NOMO-1 (cell line): ENCODE measurements at regions not wholly inside any gene's neighbourhood (a gene's known extent, or its start where the extent isn't known, plus 50 kb on each side); places are given as distances from the start of the nearest gene placed in this dataset.
"Not testable (repeated sequence)": the region's sequence is repeated elsewhere in the genome, so short reads cannot be mapped to it uniquely, and the experiment has no call there.

ENCODE experiments used
- DNase-seq, 2 experiments: peaks; one replicate each; lab custom pipeline; 2025; ENCODE audit not compliant: unreplicated experiment in 2 of 2; lab: John Stamatoyannopoulos, UW

DNA sequence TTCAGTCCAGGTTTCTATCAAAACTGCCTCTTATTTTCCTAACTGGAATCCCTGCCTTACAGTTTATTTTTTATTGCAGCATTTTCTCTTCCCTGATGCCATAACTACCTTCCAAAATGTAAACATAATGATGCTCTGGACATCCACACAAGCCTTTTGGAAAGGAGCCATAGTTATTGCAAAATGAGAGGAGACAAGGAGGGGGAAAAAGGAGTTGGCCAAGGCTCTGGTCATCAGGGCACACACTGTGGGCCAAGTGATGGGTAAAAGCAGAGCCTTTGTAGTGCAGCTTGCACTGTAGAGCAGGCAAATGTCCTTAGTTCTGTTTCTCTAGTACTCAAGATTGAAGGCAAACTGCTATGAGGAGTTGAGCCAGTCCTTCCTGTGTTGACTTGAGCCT, 289.3 kb upstream of the MTPN start:
- no peak for DNase-seq

DNA sequence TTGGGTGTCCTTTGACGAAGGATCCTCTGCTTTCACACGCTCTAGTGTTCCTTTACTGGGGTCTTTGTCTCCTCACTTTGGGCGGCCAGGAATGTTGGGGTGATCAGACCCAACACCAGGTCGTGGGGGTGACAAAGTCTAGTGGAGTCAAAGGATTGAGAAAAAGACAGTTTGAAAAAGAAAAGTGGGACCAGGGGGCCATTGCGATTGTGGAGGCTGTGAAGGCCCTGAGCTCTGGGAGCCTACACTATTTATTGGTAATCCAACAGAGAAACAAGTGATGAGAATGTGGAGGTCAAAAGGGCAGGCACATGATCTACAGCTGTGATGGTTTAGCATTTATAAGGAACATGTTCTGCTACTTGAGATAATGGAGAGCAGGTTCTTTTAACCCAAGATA, 287.1 kb upstream of the MTPN start:
- not testable (repeated sequence) for DNase-seq

DNA sequence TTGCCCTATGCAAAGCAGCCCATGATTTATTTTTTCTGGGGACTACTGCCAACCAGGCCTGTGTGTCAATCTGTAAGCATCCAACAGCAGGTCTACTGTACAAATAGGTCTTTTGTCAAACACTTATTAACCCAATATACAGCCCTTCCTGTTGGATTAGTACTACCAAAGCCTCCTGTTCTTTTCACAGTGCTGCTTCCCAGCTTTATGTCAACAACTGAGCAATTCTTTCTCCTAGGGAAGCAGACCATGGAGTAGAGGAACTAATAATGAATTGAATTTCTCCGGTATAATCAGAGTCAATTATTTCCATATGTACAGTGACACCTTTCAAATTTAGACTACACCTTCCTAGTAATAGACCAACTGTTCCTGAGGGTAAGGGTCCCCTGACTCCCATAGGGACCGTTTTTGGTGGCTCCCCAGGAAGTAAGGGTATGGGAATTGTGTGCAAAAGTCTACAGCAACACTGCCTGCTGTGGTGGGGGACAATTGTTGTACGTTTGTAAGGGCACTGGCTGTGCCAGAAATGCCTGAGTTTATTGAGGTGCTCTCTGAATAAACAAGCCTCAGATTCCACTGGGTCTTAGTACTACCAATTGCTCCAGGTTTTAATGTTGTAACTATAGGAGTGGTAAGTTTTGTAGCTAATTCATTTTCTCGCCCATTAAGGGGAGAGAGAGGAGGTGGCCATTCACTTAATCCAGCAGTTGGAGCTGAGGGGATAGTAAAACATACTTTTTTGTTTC, 286.1 kb upstream of the MTPN start:
- DNase-seq = not testable (repeated sequence)

DNA sequence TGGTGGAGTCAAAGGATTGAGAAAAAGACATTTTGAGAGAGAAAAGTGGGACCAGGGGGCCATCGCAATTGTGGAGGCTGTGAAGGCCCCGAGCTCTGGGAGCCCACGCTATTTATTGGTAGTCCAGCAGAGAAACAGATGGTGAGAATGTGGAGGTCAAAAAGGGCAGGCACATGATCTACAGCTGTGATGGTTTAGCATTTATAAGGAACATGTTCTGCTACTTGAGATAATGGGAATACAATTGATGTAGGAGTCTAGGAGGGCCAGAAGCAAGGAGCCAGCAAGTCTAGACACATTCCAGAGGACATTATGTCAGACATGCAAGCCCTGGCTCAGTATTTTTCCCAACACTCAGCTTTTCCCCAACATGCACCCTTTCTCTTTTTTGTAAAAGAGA, 283.4 kb upstream of the MTPN start:
- DNase-seq = not testable (repeated sequence)

DNA sequence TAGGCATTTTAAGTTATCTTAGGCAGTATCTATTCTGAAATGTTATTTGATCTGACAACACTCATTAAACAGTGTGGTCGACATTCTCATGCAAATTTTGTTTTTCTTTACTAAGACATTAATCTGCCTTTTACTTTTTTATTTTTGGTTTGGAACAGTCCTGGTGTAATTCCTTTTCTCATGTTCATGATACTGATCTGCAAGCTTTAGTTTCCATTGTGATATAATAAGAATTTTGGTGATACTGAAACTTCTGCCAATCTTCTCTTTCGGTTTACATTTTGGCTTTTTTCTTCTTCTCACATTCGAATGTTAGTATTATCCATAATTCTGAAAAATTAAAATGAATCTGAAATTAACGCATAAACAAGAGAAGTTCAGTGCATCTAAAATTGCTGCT, 281.9 kb upstream of the MTPN start:
- no peak for DNase-seq

DNA sequence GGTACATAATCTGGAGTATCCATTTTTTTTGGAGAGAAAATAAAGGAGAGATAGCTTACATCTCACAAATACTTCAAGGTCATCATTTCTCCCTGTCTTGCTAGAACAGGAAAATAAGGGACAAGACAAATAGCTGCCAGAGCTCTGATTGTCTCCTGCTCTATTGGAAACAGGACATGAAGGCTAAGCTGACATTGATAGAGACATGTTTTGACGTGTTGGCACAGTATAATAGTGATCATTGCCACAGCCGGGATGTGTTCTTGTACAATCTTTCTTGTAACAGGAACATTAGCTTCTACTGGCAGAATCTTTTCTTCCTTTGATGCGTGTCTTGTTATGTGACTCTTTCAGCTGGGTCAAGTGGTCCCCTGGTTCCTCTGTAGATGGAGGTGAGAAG, 279.3 kb upstream of the MTPN start:
- DNase-seq = no peak

DNA sequence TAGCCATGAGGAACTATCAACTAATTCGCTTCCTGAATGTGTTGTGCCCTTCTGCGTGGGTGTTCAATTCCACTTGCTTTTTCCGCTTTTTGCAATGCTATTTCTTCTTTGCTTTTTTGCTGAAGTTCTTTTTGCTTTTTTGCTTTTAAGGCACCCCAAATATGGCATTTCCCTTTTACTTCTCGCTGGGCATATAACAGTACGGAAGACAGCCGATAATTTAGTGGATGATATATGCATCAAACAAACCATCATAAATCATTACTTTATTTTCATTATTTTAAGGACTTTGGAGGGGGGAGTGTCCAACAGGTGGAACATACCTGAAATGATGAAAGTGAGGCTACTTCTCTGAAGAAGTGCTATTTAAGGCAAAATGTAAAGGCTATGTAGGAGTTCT, 277.0 kb upstream of the MTPN start:
- DNase-seq = no peak

DNA sequence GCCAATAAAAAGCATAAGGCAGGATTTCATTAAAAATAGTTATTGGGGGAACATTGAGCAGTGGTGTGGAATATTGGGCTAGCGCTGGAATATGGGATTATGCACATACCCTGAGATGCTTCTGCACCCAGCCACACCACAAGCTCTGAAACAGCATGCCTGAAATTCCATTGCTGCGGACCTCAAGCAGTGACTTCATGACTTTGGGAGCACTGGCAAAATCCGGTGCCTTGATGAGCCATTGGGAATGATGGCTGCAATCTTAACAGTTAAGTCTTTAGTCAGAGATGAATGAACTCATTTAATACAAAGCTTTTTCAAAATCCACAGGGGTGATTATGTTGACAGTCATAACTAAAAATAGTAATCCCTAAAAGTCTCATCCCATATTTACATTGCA, 274.7 kb upstream of the MTPN start:
- DNase-seq = no peak

DNA sequence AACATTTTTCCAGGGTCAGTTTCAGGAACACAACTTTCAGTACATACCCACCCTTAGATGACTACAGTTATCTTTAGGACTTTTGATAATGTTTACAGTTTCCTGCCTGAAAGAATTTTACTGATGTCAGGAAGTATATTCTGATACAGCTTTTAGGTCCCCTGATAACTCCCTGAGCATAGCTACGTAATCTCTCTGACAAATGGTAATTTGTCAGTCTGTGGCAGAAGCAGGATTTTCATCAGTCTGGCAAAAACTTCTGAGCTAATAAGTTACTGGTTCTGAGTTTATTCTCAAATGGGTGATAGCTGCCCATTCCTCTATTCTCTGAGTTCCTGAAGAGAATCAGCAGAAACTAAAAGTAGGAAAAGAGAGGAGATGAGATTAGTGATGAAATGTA, 270.1 kb upstream of the MTPN start:
- DNase-seq = no peak

DNA sequence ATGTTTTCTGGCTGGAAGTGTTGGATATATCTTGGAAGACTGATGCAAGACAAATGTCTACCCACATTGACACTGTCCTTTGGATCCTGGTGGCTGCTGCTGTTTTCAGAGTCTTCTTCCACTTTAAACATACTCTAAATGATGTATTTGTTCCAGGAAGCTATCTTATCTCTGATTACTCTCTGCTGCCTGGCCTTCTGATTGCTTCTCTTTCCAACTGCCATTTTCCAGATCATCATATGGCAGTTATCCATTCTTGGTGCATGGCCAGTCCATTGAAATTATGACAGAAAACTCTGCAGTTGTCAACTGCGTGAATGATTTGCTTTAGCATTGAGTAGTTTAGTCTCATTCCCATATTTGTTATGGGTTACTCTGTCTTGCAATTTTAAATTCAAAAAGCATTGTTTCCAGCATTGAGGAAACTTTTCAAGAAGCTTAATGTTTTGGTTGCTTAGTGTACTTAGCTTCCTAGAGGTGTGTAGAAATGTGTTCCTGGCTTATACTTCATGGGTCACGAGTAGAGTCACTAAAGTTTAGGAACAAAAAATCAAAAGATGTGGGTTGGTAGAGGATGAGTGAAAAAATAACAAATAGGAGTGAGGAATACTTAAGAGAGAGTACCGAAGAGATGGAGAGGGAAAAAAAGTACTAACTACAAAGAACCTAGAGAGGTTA, 268.3 kb upstream of the MTPN start:
- no peak for DNase-seq

DNA sequence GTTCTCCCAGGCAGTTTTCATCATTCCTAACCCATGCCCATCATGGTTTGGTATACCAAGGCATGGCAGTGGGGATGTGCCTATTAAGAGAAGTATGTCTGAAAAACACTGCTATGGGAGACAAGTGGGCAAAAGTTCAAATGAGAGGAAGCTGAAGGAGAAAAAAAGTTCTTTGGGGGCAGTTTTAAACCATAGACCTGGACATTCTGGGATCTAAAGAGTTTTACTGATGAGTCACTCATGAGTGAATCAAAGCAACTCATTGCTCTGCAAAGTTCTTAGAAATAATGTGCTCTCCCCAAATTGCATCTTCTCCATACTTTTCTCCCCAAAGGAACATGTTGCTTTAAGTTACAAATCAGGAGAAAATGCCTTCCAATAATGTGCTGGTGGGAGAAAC, 256.9 kb upstream of the MTPN start:
- DNase-seq = no peak

DNA sequence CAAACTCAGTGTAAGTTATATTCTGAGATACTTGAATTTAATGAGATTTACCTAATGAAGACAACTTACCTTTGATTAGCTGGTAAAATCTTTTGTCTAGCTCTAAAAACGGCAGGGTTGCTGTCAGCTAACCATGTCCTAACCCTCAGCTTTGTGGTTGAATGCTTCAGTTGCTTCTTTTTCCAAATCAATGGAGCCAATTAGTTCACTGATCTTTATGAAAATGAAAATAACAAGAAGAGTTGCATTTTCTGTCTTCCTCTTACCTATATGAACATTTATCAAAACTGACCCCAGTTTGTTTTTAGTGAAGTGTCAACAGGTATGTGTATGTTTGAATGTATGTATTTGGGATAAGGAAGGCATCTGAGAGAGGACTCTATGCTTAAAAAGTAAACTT, 253.1 kb upstream of the MTPN start:
- DNase-seq = no peak

DNA sequence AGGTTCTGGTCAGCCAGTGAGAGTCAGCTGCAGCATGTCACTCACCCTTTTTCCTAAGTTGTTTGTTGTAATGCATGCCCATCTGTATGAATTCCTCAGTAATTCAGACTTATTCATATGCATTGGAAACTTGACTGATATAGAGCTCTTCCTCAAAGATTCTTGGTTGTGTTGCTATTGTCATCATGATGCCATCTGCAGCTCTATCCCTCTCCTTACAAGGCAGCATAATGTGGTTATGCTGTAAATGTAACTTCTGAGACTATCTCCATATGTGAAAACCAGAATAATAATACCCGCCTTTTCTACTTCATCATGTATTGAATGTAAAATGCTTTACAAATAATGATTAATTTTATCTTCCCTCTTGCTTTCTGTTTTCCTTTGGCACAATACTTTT, 252.6 kb upstream of the MTPN start:
- no peak for DNase-seq

DNA sequence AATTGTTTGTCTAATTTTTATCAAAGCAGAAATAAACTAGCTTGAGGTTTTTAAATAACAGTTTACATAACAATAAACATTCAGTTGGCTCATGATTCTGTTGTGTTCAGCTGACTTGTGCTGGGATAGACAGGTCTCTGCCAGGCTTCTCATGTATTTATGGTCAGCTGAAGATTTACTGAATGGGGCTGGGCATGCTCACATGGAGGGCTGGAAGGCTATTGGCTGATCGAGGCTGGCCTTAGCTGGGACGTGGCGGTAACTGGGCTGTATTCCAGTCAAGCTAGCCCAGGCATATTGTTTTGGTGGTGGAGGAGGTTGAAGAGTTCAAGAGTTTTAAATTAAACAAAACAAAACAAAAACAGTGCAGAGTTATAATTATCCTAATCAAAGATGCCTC, 251.0 kb upstream of the MTPN start:
- DNase-seq = no peak

DNA sequence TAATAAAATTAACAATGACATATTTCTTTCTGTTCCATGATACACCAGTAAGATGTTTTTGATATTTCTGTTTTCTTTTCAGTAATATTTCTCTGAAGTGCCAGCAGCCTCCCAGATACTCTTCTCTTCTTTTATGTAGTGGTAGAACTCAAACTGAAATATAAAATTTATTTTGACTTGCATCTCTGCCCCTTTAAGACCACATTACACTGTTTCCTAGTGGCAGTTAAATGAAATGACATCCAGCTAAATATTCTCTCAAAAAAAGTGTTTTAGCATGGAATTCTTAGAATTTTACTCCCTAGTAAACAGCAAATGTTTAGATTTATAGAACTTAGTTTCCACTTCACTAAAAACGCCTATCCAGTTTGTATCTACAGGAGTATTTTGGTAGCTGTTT, 237.2 kb upstream of the MTPN start:
- DNase-seq = no peak

DNA sequence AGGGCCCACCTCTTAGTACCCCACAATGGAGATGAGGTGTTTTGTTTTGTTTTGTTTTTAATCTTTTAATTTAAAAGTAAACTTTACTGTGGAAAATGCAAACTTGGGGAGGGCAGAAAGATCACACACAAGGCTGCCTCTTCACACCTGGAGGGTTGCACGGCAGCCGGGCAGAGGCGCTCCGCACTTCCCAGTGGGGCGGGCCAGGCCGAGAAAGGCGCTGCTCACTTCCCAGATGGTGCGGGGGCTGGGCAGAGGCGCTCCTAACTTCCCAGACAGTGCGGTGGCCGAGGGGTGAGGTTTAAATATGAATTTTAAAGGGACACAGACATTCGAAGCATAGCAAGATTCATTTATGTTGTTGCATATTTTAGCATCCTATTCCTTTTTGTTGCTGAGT, 235.9 kb upstream of the MTPN start:
- DNase-seq = no peak

DNA sequence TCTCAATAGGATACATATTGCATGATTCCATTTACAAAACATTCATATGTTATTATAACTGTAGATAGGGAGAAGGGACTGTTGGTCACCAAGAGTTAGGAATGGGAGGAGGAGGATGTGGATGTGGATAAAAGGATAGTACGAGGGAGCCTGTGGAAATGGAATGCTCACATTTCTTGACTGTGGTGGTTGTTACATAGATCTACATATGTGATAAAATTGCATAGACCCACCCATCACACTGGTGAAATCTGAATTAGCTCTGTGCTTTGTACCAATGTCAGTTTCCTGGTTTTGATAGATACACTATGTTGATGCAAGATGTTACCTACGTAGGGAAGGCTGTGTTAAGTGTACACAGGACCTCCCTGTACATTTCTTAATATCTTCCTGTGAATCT, 233.5 kb upstream of the MTPN start:
- DNase-seq = no peak

DNA sequence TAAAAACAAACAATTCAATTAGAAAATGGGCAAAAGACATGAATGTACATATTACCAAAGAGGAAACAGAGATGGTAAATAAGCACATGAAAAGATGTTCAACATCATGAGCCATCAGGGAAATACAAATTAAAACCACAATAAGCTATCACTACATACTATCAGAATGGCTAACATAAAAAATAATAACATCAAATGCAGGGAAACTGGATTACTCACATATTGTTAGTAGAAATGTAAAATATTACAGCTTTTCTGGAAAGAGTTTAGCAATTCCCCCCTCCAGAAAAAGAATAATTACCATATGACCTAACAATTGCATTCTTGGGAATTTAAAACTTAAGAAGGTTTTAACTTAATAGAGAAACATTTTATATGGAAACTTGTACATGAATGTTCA, 232.9 kb upstream of the MTPN start:
- DNase-seq = no peak

DNA sequence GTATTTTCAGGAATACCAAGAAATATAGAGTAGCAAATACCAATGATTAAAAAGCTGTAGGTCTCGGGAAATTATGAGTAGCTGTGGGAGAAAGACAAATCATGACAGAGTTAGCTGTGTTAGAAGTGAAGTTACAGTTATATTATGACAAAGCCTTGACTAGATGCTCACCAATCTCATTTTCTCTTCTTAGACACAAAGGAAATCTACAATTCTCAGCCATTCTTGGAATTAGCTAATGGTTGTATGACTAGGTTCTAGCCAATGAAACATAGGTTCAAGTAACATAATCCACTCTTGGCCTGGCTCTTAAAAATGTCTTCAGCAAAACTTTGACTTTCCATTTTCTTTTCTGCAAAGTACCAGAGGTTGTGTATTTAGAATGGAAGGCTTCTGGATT, 228.8 kb upstream of the MTPN start:
- no peak for DNase-seq

DNA sequence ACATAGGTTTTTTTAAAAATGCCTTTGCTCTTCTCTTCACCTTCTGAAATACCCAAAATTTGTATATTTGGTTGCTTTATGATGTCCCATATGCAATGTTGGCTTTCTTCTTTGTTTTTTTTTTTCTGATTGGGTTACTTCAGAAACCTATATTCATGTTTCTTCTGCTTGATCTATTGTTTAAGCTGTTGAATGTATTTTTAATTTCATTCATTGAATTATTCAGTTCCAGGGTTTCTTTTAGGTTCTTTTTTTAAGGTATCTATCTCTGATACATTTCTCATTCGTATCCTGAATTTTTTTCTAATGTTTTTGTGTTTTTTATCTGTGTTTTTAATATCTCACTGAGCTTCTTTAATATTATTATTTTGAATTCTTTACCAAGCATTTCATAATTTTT, 221.0 kb upstream of the MTPN start:
- no peak for DNase-seq

DNA sequence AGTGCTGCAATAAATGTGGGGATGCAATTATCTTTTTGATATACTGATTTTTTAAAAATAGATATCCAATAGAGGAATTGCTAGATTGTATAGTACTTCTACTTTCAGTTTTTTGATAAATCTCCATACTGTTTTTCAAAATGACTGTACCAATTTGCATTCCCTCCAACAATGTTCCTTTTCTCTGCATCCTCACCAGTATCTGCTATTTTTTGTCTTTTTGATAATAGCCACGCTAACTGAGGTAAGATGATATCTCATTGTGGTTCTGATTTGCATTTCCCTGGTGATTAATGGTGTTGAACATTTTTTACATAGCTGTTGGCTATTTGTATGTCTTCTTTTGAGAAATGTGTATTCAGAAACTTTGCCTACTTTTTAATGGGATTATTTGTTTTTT, 217.7 kb upstream of the MTPN start:
- DNase-seq = no peak

DNA sequence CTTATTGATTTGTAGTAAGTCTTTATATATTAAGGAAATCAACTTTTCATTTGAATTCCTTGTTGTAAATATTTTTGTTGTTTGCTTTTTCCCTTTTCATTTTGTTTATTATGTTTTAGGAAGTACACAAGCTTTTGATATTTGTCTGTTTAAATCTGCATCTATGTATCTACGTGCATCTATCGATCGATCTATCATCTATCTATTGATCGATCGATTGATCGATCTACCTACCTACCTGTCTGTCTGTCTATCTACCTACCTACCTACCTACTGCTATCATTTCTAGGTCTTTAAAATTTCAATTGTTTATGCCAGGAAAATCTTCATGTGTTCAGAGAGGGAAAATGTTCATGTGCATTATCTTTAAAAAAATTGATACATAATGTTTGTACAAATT, 216.8 kb upstream of the MTPN start:
- no peak for DNase-seq

DNA sequence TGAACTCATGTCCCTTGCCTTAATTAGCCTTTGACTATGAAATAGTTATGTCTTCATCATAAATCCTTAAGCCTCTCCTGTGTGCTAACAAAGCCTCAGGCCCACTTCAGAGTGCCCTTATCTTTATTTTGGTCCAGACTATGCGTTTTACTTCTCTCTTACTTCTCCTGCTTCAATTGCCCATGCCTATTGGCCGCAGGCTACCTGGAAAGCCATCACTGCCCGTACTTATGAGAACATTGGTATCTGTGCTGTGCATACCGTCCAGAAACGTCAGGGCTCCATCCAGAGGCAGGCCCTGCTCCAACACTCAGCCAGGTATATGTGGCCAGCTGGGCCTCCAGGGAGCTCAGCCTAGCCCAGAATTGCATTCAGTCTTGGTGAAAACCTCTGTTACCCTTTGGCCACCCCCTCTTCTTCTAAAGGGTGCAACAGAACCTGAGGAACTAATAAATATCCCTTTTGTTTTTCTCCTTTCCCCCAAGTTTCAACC, 212.4 kb upstream of the MTPN start:
- DNase-seq = no peak
